ENCODE measurements at regions not wholly inside any gene's neighbourhood (a gene's known extent, or its start where the extent isn't known, plus 50 kb on each side); places are given as distances from the start of the nearest gene placed in this dataset.
A peak's percentile ranks its signal among the peaks of the same experiment; 100 is the strongest.

DNA sequence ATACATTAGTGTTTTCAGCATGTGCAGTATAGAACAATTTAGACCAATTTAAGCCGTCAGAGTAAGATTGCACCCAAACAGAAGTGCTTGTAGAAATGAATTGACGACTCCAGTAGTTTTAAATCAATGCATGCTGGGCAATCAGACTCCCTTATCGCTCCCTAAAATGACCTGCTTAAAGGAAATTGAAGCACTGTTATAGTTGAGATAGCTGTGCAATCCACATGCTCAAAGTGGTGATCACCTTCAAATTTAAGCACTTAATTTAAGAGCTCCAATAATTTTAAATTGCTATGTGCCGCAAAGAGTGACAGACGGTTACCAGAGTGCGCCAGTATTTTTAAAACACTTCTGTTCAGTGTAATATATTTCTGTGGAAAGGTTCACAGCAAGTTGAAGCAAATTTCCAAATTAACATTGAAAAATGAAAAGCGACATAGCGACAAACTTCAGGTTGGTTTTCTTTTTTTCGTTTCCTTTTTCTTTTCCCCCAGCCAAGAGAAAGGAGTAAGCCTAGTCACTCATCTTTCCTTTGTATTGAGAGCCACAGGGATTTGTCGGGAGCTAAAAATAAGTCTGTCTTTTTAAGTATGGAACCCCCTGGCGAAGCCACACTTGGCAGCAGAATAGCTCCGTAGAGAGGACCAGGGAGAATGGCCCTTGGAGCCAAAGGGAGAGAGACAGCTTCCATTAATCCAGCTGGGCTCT lies 436.4 kb upstream of the RBMS3 start:
- Histone ChIP-seq H3K27me3 (ENCODE audit: control insufficient read depth, insufficient read depth, low read length) (no peaks in the 10 kb centered on the region), H3K27ac (ENCODE audit: low read depth, low read length) (no peak overlapping the region), H3K4me1 (ENCODE audit: control insufficient read depth, insufficient read depth, low read length) (peaks cover 8% of the 10 kb centered on the region; the same call in 1 of the 2 replicates), H3K36me3 (ENCODE audit: control insufficient read depth, insufficient read depth, low read length) (no peaks in the 10 kb centered on the region), H3K9ac (ENCODE audit: low read depth, low read length) (no peak overlapping the region), H3K4me3 (ENCODE audit: low read depth, low read length) (no peak overlapping the region), H3K9me3 (ENCODE audit: control insufficient read depth, insufficient read depth, low read length) (no peaks in the 10 kb centered on the region)

DNA sequence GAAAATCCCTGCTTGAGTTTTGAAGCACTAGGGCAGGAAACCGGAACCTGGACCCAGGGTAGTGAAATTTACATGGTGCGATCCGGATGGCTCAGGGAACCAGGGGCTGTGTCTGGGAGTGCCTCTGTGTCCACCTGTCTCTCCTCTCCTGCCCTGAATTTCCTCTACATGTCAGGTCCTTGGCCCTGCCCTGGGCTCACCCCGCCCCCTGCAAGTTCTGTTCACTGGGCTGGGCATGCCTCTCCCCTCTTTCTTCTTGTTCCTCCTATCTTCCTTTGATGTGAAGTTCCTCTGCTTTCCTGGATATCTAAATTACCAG lies 435.9 kb upstream of the RBMS3 start:
- Histone ChIP-seq H3K36me3 (ENCODE audit: control insufficient read depth, insufficient read depth, low read length) (no peaks in the 10 kb centered on the region), H3K27me3 (ENCODE audit: control insufficient read depth, insufficient read depth, low read length) (no peaks in the 10 kb centered on the region), H3K4me1 (ENCODE audit: control insufficient read depth, insufficient read depth, low read length) (peaks cover 8% of the 10 kb centered on the region; the same call in 1 of the 2 replicates), H3K4me3 (ENCODE audit: low read depth, low read length) (no peak overlapping the region), H3K9ac (ENCODE audit: low read depth, low read length) (no peak overlapping the region), H3K27ac (ENCODE audit: low read depth, low read length) (no peak overlapping the region), H3K9me3 (ENCODE audit: control insufficient read depth, insufficient read depth, low read length) (no peaks in the 10 kb centered on the region)

DNA sequence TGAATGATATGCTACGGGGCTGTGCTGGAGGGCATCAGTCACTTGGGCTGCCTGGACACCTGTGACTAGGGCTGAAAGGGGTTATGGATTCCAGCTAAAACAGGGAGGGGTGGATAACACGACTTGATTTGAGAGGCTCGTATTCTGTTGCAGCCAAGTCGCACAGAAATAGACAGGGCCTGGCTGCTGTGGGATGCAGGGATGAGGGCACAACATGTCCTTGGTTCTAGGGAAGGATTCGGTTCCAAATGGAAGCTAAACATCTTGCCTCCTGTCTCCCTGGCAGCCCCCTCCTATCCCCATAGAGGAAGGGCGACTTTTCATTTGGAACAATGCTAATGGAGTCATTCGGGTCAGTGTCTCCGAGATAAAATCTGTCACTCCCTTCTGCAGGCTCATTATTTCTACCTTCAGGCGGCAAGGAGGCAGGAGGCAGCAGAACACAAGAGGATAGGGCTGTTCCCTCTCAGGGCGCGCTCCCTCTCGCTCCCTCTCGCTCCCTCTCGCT lies 433.8 kb upstream of the RBMS3 start:
- Histone ChIP-seq H3K4me1 (ENCODE audit: control insufficient read depth, insufficient read depth, low read length) (peaks cover 8% of the 10 kb centered on the region; the same call in 1 of the 2 replicates), H3K4me3 (ENCODE audit: low read depth, low read length) (peak overlapping the region; percentile 37; the same call in 1 of the 2 replicates), H3K9ac (ENCODE audit: low read depth, low read length) (no peak overlapping the region), H3K27ac (ENCODE audit: low read depth, low read length) (no peak overlapping the region), H3K27me3 (ENCODE audit: control insufficient read depth, insufficient read depth, low read length) (no peaks in the 10 kb centered on the region), H3K9me3 (ENCODE audit: control insufficient read depth, insufficient read depth, low read length) (no peaks in the 10 kb centered on the region), H3K36me3 (ENCODE audit: control insufficient read depth, insufficient read depth, low read length) (no peaks in the 10 kb centered on the region)

DNA sequence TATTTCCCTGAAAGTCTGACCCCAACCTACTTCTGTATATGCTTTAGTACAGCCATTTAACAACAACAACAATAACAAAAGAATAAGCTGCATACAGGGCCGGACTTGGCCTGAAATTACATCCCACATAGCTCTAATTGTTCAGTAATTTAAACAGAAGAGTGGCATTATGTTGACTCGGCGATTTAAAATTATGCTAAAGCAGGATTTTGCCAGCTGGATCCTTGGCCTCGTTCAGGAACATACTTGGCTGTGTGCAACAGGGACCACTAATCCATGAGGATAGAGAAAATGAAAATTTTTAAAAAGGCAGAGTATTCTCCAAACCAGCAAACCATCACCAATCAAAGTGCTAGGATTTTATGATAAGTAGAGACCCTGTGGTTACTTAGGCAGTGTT lies 433.1 kb upstream of the RBMS3 start:
- no peak overlapping the region for H3K9ac ChIP-seq (ENCODE audit: low read depth, low read length)
- no peak overlapping the region for H3K27ac ChIP-seq (ENCODE audit: low read depth, low read length)
- H3K27me3 ChIP-seq (ENCODE audit: control insufficient read depth, insufficient read depth, low read length) = no peaks in the 10 kb centered on the region
- H3K9me3 ChIP-seq (ENCODE audit: control insufficient read depth, insufficient read depth, low read length) = no peaks in the 10 kb centered on the region
- no peak overlapping the region for H3K4me3 ChIP-seq (ENCODE audit: low read depth, low read length)
- peaks cover 8% of the 10 kb centered on the region; the same call in 1 of the 2 replicates for H3K4me1 ChIP-seq (ENCODE audit: control insufficient read depth, insufficient read depth, low read length)
- no peaks in the 10 kb centered on the region for H3K36me3 ChIP-seq (ENCODE audit: control insufficient read depth, insufficient read depth, low read length)

DNA sequence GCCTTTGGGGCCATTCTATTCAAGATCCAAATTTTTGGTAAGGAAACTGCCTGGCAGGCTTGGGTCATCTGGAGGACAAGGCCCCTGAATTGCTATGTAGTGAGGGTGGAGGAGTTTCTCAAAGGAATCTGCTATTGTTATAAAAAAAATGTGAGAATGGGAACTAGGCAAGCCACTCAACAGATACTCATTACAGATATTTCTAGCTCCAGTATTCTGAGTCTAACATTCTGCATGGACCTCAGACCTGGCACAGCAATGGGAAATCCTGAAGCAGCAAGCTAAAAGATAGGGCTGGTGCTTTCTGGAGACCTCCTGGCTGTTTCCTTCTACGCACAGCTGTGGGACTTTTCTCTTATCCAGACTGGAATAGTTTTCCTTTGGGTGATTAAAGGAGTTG lies 430.7 kb upstream of the RBMS3 start:
- Histone ChIP-seq H3K9me3 (ENCODE audit: control insufficient read depth, insufficient read depth, low read length) (no peaks in the 10 kb centered on the region), H3K27ac (ENCODE audit: low read depth, low read length) (no peak overlapping the region), H3K27me3 (ENCODE audit: control insufficient read depth, insufficient read depth, low read length) (no peaks in the 10 kb centered on the region), H3K4me1 (ENCODE audit: control insufficient read depth, insufficient read depth, low read length) (no peaks in the 10 kb centered on the region), H3K9ac (ENCODE audit: low read depth, low read length) (no peak overlapping the region), H3K36me3 (ENCODE audit: control insufficient read depth, insufficient read depth, low read length) (no peaks in the 10 kb centered on the region), H3K4me3 (ENCODE audit: low read depth, low read length) (no peak overlapping the region)

DNA sequence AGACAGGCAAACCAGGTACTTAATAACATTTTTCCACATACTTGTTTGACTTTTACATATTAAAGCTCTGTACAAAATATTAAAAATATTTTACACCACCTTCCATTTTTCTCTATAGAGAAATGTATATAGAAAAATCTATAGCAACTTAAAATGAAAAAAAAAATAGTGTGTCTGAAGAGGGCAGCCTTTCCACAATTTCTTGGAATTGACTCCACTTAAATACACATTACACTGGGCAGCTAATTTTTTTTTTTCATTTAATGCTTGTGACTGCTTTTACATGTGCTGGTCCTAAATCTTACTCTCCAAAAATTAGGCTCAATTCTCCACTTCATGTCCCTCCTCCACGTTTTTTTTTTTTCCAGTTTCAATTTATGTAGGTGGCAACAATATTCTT lies 427.0 kb upstream of the RBMS3 start:
- Histone ChIP-seq H3K9ac (ENCODE audit: low read depth, low read length) (no peak overlapping the region), H3K27me3 (ENCODE audit: control insufficient read depth, insufficient read depth, low read length) (no peaks in the 10 kb centered on the region), H3K9me3 (ENCODE audit: control insufficient read depth, insufficient read depth, low read length) (no peaks in the 10 kb centered on the region), H3K36me3 (ENCODE audit: control insufficient read depth, insufficient read depth, low read length) (no peaks in the 10 kb centered on the region), H3K4me1 (ENCODE audit: control insufficient read depth, insufficient read depth, low read length) (no peaks in the 10 kb centered on the region), H3K27ac (ENCODE audit: low read depth, low read length) (no peak overlapping the region), H3K4me3 (ENCODE audit: low read depth, low read length) (no peak overlapping the region)

DNA sequence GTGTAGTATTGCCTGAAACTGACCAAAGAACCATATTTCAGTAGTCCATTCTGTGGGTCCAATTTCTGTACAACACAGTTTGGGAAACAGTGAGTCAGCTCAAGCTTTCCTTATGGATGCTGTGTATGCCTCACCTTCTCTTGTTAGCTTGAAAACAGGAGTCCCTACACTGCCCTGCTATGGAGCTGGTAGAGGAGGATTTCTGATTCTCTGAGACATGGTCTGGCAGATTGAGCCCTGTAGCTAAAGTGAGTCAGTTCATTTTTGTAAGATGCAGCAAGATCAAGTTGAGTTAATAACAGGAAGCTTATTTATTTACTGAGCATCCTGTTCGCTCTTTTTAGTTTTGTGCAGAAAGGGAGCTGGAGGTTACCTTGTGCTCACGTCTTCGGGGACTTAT lies 424.1 kb upstream of the RBMS3 start:
- no peaks in the 10 kb centered on the region for H3K27me3 ChIP-seq (ENCODE audit: control insufficient read depth, insufficient read depth, low read length)
- H3K4me1 ChIP-seq (ENCODE audit: control insufficient read depth, insufficient read depth, low read length) = peaks cover 6% of the 10 kb centered on the region
- H3K4me3 ChIP-seq (ENCODE audit: low read depth, low read length) = no peak overlapping the region
- H3K9me3 ChIP-seq (ENCODE audit: control insufficient read depth, insufficient read depth, low read length) = no peaks in the 10 kb centered on the region
- no peaks in the 10 kb centered on the region for H3K36me3 ChIP-seq (ENCODE audit: control insufficient read depth, insufficient read depth, low read length)
- no peak overlapping the region for H3K9ac ChIP-seq (ENCODE audit: low read depth, low read length)
- no peak overlapping the region for H3K27ac ChIP-seq (ENCODE audit: low read depth, low read length)

DNA sequence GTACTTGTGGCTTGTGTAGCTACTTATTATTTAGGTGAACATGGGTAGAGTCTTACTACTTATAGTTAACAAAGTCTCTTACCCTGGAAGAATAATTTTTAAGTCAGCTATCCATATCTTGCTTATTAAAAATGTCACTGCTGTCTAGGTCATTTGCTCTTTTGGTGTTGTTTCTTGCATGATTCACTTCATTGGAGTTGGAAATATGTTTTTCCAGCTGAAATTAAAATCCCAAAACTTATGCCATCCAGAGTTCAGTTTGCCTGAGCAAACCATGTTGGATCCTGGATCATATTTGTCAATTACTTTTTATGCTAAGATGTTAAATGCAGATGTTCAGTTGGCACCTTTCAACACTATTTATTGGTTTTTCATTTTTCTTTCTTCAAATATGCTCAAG lies 421.0 kb upstream of the RBMS3 start:
- Histone ChIP-seq H3K9me3 (ENCODE audit: control insufficient read depth, insufficient read depth, low read length) (no peaks in the 10 kb centered on the region), H3K9ac (ENCODE audit: low read depth, low read length) (no peak overlapping the region), H3K36me3 (ENCODE audit: control insufficient read depth, insufficient read depth, low read length) (no peaks in the 10 kb centered on the region), H3K4me3 (ENCODE audit: low read depth, low read length) (no peak overlapping the region), H3K27ac (ENCODE audit: low read depth, low read length) (no peak overlapping the region), H3K27me3 (ENCODE audit: control insufficient read depth, insufficient read depth, low read length) (no peaks in the 10 kb centered on the region), H3K4me1 (ENCODE audit: control insufficient read depth, insufficient read depth, low read length) (peaks cover 11% of the 10 kb centered on the region)

DNA sequence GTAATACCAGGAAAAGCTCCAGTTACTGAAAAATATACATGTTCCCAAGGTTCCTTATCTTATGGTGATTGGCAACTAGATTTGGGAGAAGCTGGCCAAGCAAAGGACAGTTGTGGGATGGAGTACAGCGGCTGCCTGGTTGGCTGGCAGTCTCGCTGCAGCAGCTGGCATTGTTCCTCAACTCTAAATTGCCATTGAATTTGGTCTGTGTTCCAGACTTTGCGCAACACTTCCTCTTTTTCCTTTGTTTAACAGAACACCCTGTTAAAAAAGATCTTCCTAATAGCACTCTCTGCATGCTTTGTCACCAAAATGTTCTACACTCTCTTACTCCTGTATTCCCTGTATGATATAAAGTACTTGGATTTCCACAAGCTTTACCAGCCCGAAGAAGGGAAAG lies 420.6 kb upstream of the RBMS3 start:
- Histone ChIP-seq H3K36me3 (ENCODE audit: control insufficient read depth, insufficient read depth, low read length) (no peaks in the 10 kb centered on the region), H3K27me3 (ENCODE audit: control insufficient read depth, insufficient read depth, low read length) (no peaks in the 10 kb centered on the region), H3K9ac (ENCODE audit: low read depth, low read length) (no peak overlapping the region), H3K4me3 (ENCODE audit: low read depth, low read length) (no peak overlapping the region), H3K9me3 (ENCODE audit: control insufficient read depth, insufficient read depth, low read length) (no peaks in the 10 kb centered on the region), H3K27ac (ENCODE audit: low read depth, low read length) (no peak overlapping the region), H3K4me1 (ENCODE audit: control insufficient read depth, insufficient read depth, low read length) (peaks cover 11% of the 10 kb centered on the region)

DNA sequence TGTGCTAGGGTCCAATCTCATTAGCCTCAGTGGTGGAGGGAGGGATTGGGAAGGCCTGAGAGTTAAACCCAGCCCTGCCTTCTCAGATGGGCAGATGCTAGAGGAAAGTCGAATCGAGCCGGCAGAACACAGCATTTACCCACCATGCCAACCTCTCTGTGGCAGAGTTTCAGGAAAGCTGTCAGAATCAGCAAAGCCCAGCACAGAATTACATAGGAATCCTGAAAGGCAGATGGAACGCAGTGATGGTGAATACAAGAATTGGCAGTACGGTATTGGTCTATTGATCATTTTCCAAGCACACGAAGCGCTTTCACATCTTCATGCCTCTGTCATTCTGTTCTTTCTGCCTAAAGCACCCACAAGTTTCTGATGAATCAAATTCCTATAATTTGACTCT lies 417.7 kb upstream of the RBMS3 start:
- Histone ChIP-seq H3K27ac (ENCODE audit: low read depth, low read length) (no peak overlapping the region), H3K36me3 (ENCODE audit: control insufficient read depth, insufficient read depth, low read length) (no peaks in the 10 kb centered on the region), H3K9me3 (ENCODE audit: control insufficient read depth, insufficient read depth, low read length) (no peaks in the 10 kb centered on the region), H3K4me1 (ENCODE audit: control insufficient read depth, insufficient read depth, low read length) (peaks cover 19% of the 10 kb centered on the region), H3K27me3 (ENCODE audit: control insufficient read depth, insufficient read depth, low read length) (no peaks in the 10 kb centered on the region), H3K9ac (ENCODE audit: low read depth, low read length) (no peak overlapping the region), H3K4me3 (ENCODE audit: low read depth, low read length) (no peak overlapping the region)

DNA sequence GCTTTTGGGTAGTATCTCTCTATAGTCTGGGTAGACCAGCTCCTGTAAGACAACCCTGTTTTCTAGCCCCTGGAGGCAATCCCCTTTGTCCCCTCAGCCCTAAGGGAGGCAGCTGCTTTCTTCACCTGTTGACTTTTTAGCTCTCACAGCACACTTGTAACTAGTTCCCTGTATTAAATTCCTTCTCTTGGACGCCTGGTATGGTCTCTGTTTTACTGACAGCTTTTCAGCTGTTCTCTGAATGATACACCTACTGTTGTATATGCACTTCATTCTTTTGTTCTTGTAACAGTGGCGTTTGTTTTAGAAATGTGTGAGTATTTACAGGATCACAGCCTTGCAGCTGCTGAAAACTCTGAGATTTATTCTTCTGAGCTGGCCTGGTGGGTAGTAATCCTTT lies 413.0 kb upstream of the RBMS3 start:
- Histone ChIP-seq H3K4me1 (ENCODE audit: control insufficient read depth, insufficient read depth, low read length) (peaks cover 11% of the 10 kb centered on the region), H3K27ac (ENCODE audit: low read depth, low read length) (peak overlapping the region; percentile 52), H3K9me3 (ENCODE audit: control insufficient read depth, insufficient read depth, low read length) (no peaks in the 10 kb centered on the region), H3K9ac (ENCODE audit: low read depth, low read length) (no peak overlapping the region), H3K4me3 (ENCODE audit: low read depth, low read length) (no peak overlapping the region), H3K36me3 (ENCODE audit: control insufficient read depth, insufficient read depth, low read length) (no peaks in the 10 kb centered on the region), H3K27me3 (ENCODE audit: control insufficient read depth, insufficient read depth, low read length) (no peaks in the 10 kb centered on the region)
